HepG2 (cell line): ENCODE measurements at regions not wholly inside any gene's neighbourhood (a gene's known extent, or its start where the extent isn't known, plus 50 kb on each side); places are given as distances from the start of the nearest gene placed in this dataset.

Source experiments
- ATAC-seq: fragments of 200-7000 bp; cut with Tn5 transposase; 3 replicates; pipeline ENCODE4 v1.9.1; 2020; ENCODE audit warnings: mild to moderate bottlenecking, moderate library complexity
- BruUV-seq: library from RNA; stranded (reverse); fragments of 400-500 nt; replicated peaks from 2 replicates; lab custom pipeline; 2021; lab: Mats Ljungman, UMichigan
- CTCF ChIA-PET: fragments of 300-600 bp; formaldehyde crosslinking; extraction: SDS; loops from one replicate; lab custom pipeline; 2021; ENCODE audit warnings: low total read pairs, inconsistent platforms, low intra/inter-chr PET ratio; lab: Yijun Ruan, JAX
- POLR2A ChIA-PET: fragments of 350-600 bp; sonication (Branson Sonifier 250); formaldehyde crosslinking; loops from one replicate; lab custom pipeline; 2020; ENCODE audit warnings: antibody characterized with exemption, inconsistent platforms; lab: Yijun Ruan, JAX
- DNase-seq: peaks from one replicate; pipeline ENCODE4 v3.0.0-alpha.2; 2015; ENCODE audit warnings: low spot score
- FAIRE-seq: peaks from 3 replicates; lab custom pipeline; 2011; peaks lifted over from hg19 to GRCh38; lab: Jason Lieb, UNC
- H2AFZ ChIP-seq: one replicate; pipeline ENCODE4 v1.6.1; 2011; ENCODE audit warnings: low read length, inconsistent platforms
- H3K27ac ChIP-seq: fragments of 300-600 bp; 3 replicates; pipeline ENCODE4 v1.8.0; 2011; ENCODE audit warnings: mixed run types, mild to moderate bottlenecking, mixed read lengths, low read length, inconsistent platforms; ENCODE audit not compliant: insufficient read depth; ENCODE audit errors: extremely low read length
- H3K27me3 ChIP-seq, 2 experiments: fragments of 200-600 bp in 1 of 2; 2 replicates in 1 of 2; 3 replicates in 1 of 2; pipeline versions ENCODE4 v1.6.0 to v1.8.0; 2011; ENCODE audit warnings: low read length in 2 of 2, mild to moderate bottlenecking in 2 of 2, moderate library complexity in 2 of 2, inconsistent platforms in 1 of 2; ENCODE audit not compliant: insufficient read depth in 2 of 2, control insufficient read depth in 1 of 2
- H3K36me3 ChIP-seq, 2 experiments: fragments of 200-600 bp in 1 of 2; replicated peaks in 1 of 2; 2 replicates in 1 of 2; 3 replicates in 1 of 2; pipeline versions ENCODE4 v1.5.1 to v1.8.0; 2011; ENCODE audit warnings: low read length in 2 of 2, inconsistent platforms in 1 of 2; ENCODE audit not compliant: insufficient read depth in 2 of 2, control insufficient read depth in 1 of 2
- H3K4me1 ChIP-seq: 2 replicates; pipeline ENCODE4 v1.5.1; 2012; ENCODE audit warnings: low read length, inconsistent platforms; ENCODE audit not compliant: insufficient read depth
- H3K4me2 ChIP-seq: 2 replicates; pipeline ENCODE4 v1.6.0; 2011; ENCODE audit warnings: low read depth, low read length, inconsistent platforms
- H3K4me3 ChIP-seq, 3 experiments: fragments of 200-600 bp in 1 of 3; sonication (generic), shearing (Covaris generic) in 1 of 3; replicated peaks in 1 of 3; 2 replicates each; pipeline ENCODE4 v1.5.1; 2011 to 2016; ENCODE audit warnings: low read length in 3 of 3, inconsistent platforms in 2 of 3, low read depth in 2 of 3, mild to moderate bottlenecking in 2 of 3, control low read depth in 1 of 3, mixed read lengths in 1 of 3; ENCODE audit not compliant: insufficient read depth in 1 of 3
- H3K79me2 ChIP-seq: one replicate; pipeline ENCODE4 v1.6.1; 2011; ENCODE audit warnings: low read length, inconsistent platforms; ENCODE audit not compliant: insufficient read depth
- H3K9ac ChIP-seq: 2 replicates; pipeline ENCODE4 v1.6.0; 2011; ENCODE audit warnings: mild to moderate bottlenecking, low read depth, low read length, inconsistent platforms; ENCODE audit not compliant: insufficient read depth
- H3K9me3 ChIP-seq: 2 replicates; pipeline ENCODE4 v1.5.1; 2012; ENCODE audit warnings: mild to moderate bottlenecking, low read length
- H4K20me1 ChIP-seq: 2 replicates; pipeline ENCODE4 v1.6.0; 2011; ENCODE audit warnings: inconsistent platforms, mild to moderate bottlenecking, low read length, moderate library complexity; ENCODE audit not compliant: insufficient read depth
- ETS1 ChIP-seq: sonication (generic); formaldehyde crosslinking; IDR thresholded peaks from 2 replicates; pipeline ENCODE4 v1.4.0; 2020; ENCODE audit warnings: missing genetic modification reagents
- ETV6 ChIP-seq: sonication (generic); formaldehyde crosslinking; conservative IDR thresholded peaks from 2 replicates; pipeline ENCODE4 v1.4.0; 2020; ENCODE audit warnings: missing genetic modification reagents
- HNF4G ChIP-seq, 2 experiments: sonication (generic) in 1 of 2; formaldehyde crosslinking in 1 of 2; IDR thresholded peaks; 2 replicates each; pipeline versions ENCODE4 v1.4.0 to v1.6.1; 2011 to 2020; ENCODE audit warnings: borderline replicate concordance in 2 of 2, low read depth in 2 of 2, mild to moderate bottlenecking in 2 of 2, low read length in 1 of 2, missing genetic modification reagents in 1 of 2, moderate library complexity in 1 of 2
- IRF2 ChIP-seq: IDR thresholded peaks from 2 replicates; pipeline ENCODE4 v1.6.1; 2018; ENCODE audit warnings: missing genetic modification reagents, missing compliant biosample characterization
- NCOA1 ChIP-seq: sonication (generic); formaldehyde crosslinking; IDR thresholded peaks from 2 replicates; pipeline ENCODE4 v1.9.0; 2021; ENCODE audit warnings: missing genetic modification reagents
- RFX5 ChIP-seq: IDR thresholded peaks from 2 replicates; pipeline ENCODE4 v1.6.1; 2011; ENCODE audit warnings: low read depth, low read length, improper control_type of control experiment
- THAP7 ChIP-seq: sonication (generic); formaldehyde crosslinking; IDR thresholded peaks from 2 replicates; pipeline ENCODE4 v1.8.1; 2023; ENCODE audit warnings: mild to moderate bottlenecking, missing genetic modification reagents
- ZBTB44 ChIP-seq: sonication (generic); formaldehyde crosslinking; IDR thresholded peaks from 2 replicates; pipeline ENCODE4 v1.4.0; 2020; ENCODE audit warnings: missing genetic modification reagents
- ZBTB7B ChIP-seq: sonication (generic); formaldehyde crosslinking; IDR thresholded peaks from 2 replicates; pipeline ENCODE4 v1.4.0; 2020; ENCODE audit warnings: missing genetic modification reagents
- ZMAT3 ChIP-seq: sonication (generic); formaldehyde crosslinking; conservative IDR thresholded peaks from 2 replicates; pipeline ENCODE4 v1.7.0; 2021; ENCODE audit warnings: missing genetic modification reagents
- ZNF331 ChIP-seq: sonication (generic); formaldehyde crosslinking; IDR thresholded peaks from 2 replicates; pipeline ENCODE4 v1.4.0; 2020; ENCODE audit warnings: missing genetic modification reagents
- ZNF547 ChIP-seq: sonication (generic); formaldehyde crosslinking; IDR thresholded peaks from 2 replicates; pipeline ENCODE4 v1.5.1; 2020; ENCODE audit warnings: mild to moderate bottlenecking, missing genetic modification reagents
- ZSCAN31 ChIP-seq: sonication (generic); formaldehyde crosslinking; IDR thresholded peaks from 2 replicates; pipeline ENCODE4 v1.5.0; 2020; ENCODE audit warnings: low read depth, mild to moderate bottlenecking, missing genetic modification reagents
- ZSCAN9 ChIP-seq: IDR thresholded peaks from 2 replicates; pipeline ENCODE4 v1.6.1; 2016; ENCODE audit warnings: borderline replicate concordance
- WGBS: methylation state at CpG from one replicate; pipeline ENCODE4 v1.1.6; 2017; ENCODE audit warnings: low lambda C conversion rate; 5-methylcytosine and 5-hydroxymethylcytosine counted together
- in situ Hi-C: cut with HindIII; loops from 2 replicates; pipeline ENCODE4 v1.10.0; 2017; ENCODE audit warnings: low pct_unique_long_range_greater_than_20kb; ENCODE audit not compliant: extremely low pct_ligation_motif_present
- intact Hi-C: fragments of 100-400 bp; cut with micrococcal nuclease; formaldehyde crosslinking; loops from one replicate; pipeline ENCODE4 v1.10.0; 2022; ENCODE audit not compliant: unreplicated experiment
- TF ChIP-seq, protein P1 (sequence below): sonication (generic); formaldehyde crosslinking; IDR thresholded peaks from 2 replicates; pipeline ENCODE4 v1.4.0; 2020; ENCODE audit warnings: missing genetic modification reagents
- TF ChIP-seq, protein P2 (sequence below): sonication (generic); formaldehyde crosslinking; IDR thresholded peaks from 2 replicates; pipeline ENCODE4 v1.5.1; 2020; ENCODE audit warnings: missing genetic modification reagents, mild to moderate bottlenecking, borderline replicate concordance
- TF ChIP-seq, protein P3 (sequence below): sonication (generic); formaldehyde crosslinking; conservative IDR thresholded peaks from 2 replicates; pipeline ENCODE4 v1.4.0; 2020; ENCODE audit warnings: missing genetic modification reagents

GRCh38 chr9:88191456-88191855, 53.2 kb upstream of the SPATA31C2 start:
- Histone ChIP-seq H3K27ac (no peak overlapping the region), H3K27me3 (no peaks in the 10 kb centered on the region), H3K36me3 (no peaks in the 10 kb centered on the region), H3K9ac (no peak overlapping the region), H3K4me2 (no peak overlapping the region), H3K79me2 (no peaks in the 10 kb centered on the region), H3K9me3 (no peaks in the 10 kb centered on the region), H3K4me3 (no peak overlapping the region), H2AFZ (no peak overlapping the region), H4K20me1 (no peaks in the 10 kb centered on the region), H3K4me1 (peaks cover 10% of the 10 kb centered on the region)
- POLR2A ChIA-PET, result no interaction called here
- DNase-seq (no peak), ATAC-seq (no peak), FAIRE-seq (no peak)
- in situ Hi-C loops, result no loop called here
- TF ChIP-seq RFX5, result no peak
- TF ChIP-seq NCOA1 (CRISPR knock-in tag), result no peak
- TF ChIP-seq ETV6 (CRISPR knock-in tag), result no peak
- no peak for TF ChIP-seq ZBTB7B (CRISPR knock-in tag)
- no peak for TF ChIP-seq ZMAT3 (CRISPR knock-in tag)
- TF ChIP-seq, protein P1, sequence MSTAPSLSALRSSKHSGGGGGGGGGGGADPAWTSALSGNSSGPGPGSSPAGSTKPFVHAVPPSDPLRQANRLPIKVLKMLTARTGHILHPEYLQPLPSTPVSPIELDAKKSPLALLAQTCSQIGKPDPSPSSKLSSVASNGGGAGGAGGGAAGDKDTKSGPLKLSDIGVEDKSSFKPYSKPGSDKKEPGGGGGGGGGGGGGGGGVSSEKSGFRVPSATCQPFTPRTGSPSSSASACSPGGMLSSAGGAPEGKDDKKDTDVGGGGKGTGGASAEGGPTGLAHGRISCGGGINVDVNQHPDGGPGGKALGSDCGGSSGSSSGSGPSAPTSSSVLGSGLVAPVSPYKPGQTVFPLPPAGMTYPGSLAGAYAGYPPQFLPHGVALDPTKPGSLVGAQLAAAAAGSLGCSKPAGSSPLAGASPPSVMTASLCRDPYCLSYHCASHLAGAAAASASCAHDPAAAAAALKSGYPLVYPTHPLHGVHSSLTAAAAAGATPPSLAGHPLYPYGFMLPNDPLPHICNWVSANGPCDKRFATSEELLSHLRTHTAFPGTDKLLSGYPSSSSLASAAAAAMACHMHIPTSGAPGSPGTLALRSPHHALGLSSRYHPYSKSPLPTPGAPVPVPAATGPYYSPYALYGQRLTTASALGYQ, result no peak
- TF ChIP-seq IRF2, result no peak
- no peak for TF ChIP-seq ZNF547 (CRISPR knock-in tag)
- no peak for TF ChIP-seq HNF4G (IDR thresholded peaks at IDR 0.05; ENCODE audit: borderline replicate concordance, low read depth, low read length)
- no peak for TF ChIP-seq HNF4G (CRISPR knock-in tag; IDR thresholded peaks at IDR 0.05; ENCODE audit: borderline replicate concordance, low read depth)
- no peak for TF ChIP-seq ZSCAN9
- TF ChIP-seq ZSCAN31 (CRISPR knock-in tag), result no peak
- TF ChIP-seq THAP7 (CRISPR knock-in tag), result no peak
- TF ChIP-seq ZBTB44 (CRISPR knock-in tag), result no peak
- TF ChIP-seq, protein P2, sequence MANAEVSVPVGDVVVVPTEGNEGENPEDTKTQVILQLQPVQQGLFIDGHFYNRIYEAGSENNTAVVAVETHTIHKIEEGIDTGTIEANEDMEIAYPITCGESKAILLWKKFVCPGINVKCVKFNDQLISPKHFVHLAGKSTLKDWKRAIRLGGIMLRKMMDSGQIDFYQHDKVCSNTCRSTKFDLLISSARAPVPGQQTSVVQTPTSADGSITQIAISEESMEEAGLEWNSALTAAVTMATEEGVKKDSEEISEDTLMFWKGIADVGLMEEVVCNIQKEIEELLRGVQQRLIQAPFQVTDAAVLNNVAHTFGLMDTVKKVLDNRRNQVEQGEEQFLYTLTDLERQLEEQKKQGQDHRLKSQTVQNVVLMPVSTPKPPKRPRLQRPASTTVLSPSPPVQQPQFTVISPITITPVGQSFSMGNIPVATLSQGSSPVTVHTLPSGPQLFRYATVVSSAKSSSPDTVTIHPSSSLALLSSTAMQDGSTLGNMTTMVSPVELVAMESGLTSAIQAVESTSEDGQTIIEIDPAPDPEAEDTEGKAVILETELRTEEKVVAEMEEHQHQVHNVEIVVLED, result no peak
- TF ChIP-seq ZNF331 (CRISPR knock-in tag), result no peak
- TF ChIP-seq ETS1 (CRISPR knock-in tag), result no peak
- TF ChIP-seq, protein P3, sequence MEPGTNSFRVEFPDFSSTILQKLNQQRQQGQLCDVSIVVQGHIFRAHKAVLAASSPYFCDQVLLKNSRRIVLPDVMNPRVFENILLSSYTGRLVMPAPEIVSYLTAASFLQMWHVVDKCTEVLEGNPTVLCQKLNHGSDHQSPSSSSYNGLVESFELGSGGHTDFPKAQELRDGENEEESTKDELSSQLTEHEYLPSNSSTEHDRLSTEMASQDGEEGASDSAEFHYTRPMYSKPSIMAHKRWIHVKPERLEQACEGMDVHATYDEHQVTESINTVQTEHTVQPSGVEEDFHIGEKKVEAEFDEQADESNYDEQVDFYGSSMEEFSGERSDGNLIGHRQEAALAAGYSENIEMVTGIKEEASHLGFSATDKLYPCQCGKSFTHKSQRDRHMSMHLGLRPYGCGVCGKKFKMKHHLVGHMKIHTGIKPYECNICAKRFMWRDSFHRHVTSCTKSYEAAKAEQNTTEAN (CRISPR knock-in tag), result no peak
- 25% methylated on average over 2 of the region's 2 CpGs for WGBS
- intact Hi-C loops, result no loop called here
- CTCF ChIA-PET, result no interaction called here
- BruUV-seq, result no TSS peak
